ENCODE measurements at regions not wholly inside any gene's neighbourhood (a gene's known extent, or its start where the extent isn't known, plus 50 kb on each side); places are given as distances from the start of the nearest gene placed in this dataset.

DNA sequence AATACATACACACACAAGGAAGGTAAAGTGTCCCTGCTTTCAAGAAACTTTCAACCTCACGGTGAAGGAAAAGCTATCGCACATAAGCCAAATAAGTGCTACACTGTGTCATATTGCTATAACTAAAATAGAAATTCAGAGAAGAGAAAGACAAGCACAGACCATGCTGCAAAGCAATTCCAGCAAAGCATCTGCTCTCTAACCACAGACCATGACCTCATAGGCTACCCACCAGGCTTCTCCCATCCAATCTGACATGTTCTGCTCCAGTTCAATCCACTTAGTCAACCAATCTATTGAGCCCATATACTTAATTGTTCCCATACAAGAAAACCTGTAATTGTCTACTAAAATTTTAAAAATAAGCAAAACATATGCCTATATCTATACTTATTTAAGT is 211.3 kb downstream of the BARHL2 start:
- TF ChIP-seq, protein P1, sequence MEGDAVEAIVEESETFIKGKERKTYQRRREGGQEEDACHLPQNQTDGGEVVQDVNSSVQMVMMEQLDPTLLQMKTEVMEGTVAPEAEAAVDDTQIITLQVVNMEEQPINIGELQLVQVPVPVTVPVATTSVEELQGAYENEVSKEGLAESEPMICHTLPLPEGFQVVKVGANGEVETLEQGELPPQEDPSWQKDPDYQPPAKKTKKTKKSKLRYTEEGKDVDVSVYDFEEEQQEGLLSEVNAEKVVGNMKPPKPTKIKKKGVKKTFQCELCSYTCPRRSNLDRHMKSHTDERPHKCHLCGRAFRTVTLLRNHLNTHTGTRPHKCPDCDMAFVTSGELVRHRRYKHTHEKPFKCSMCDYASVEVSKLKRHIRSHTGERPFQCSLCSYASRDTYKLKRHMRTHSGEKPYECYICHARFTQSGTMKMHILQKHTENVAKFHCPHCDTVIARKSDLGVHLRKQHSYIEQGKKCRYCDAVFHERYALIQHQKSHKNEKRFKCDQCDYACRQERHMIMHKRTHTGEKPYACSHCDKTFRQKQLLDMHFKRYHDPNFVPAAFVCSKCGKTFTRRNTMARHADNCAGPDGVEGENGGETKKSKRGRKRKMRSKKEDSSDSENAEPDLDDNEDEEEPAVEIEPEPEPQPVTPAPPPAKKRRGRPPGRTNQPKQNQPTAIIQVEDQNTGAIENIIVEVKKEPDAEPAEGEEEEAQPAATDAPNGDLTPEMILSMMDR (IDR thresholded peaks at IDR 0.05), result no peak
- TF ChIP-seq POLR2A (IDR thresholded peaks at IDR 0.05), result no peak

Measured in adrenal gland (tissue), 5 donors.